Skin epidermis (tissue), 12 donors: ENCODE measurements at regions not wholly inside any gene's neighbourhood (a gene's known extent, or its start where the extent isn't known, plus 50 kb on each side); places are given as distances from the start of the nearest gene placed in this dataset.

Experiments used
- H3K27ac ChIP-seq, 21 experiments: fragments of 200-600 bp; sonication (generic) in 11 of 21; one replicate each; pipeline ENCODE4 v1.5.0; 2020; ENCODE audit warnings: mild to moderate bottlenecking in 3 of 21, inconsistent platforms in 2 of 21, moderate library complexity in 2 of 21
- H3K4me3 ChIP-seq, 7 experiments: fragments of 200-600 bp; sonication (generic) in 2 of 7; one replicate each; pipeline ENCODE4 v1.5.0; 2020; ENCODE audit warnings: inconsistent platforms in 2 of 7, mild to moderate bottlenecking in 2 of 7, moderate library complexity in 1 of 7

GRCh38 chr10:10368951-10369576 is 648.6 kb upstream of the CELF2 start:
- Histone ChIP-seq H3K4me3 (no peak overlapping the region), H3K27ac (no peak overlapping the region)

GRCh38 chr10:10385831-10386230 is 631.8 kb upstream of the CELF2 start:
- no peak overlapping the region for H3K27ac ChIP-seq
- H3K4me3 ChIP-seq: no peak overlapping the region

GRCh38 chr10:10389182-10389581 is 628.5 kb upstream of the CELF2 start:
- H3K4me3 ChIP-seq: no peak overlapping the region
- H3K27ac ChIP-seq: no peak overlapping the region

GRCh38 chr10:10392511-10392910 is 625.2 kb upstream of the CELF2 start:
- no peak overlapping the region for H3K4me3 ChIP-seq
- H3K27ac ChIP-seq: no peak overlapping the region

GRCh38 chr10:10394933-10395658 is 622.6 kb upstream of the CELF2 start:
- H3K27ac ChIP-seq: no peak overlapping the region
- H3K4me3 ChIP-seq: no peak overlapping the region

GRCh38 chr10:10396601-10397000 is 621.1 kb upstream of the CELF2 start:
- Histone ChIP-seq H3K27ac (no peak overlapping the region), H3K4me3 (no peak overlapping the region)

GRCh38 chr10:10397906-10398305 is 619.8 kb upstream of the CELF2 start:
- H3K27ac ChIP-seq: no peak overlapping the region
- H3K4me3 ChIP-seq: no peak overlapping the region

- no peak overlapping the region for H3K4me3 ChIP-seq
- no peak overlapping the region for H3K27ac ChIP-seq
Measured at GRCh38 chr10:10403762-10404161, 613.9 kb upstream of the CELF2 start.

GRCh38 chr10:10417671-10418070 is 600.0 kb upstream of the CELF2 start:
- H3K27ac ChIP-seq: no peak overlapping the region
- H3K4me3 ChIP-seq: no peak overlapping the region

- Histone ChIP-seq H3K27ac (no peak overlapping the region), H3K4me3 (no peak overlapping the region)
Measured at GRCh38 chr10:10418387-10418786, 599.3 kb upstream of the CELF2 start.

- Histone ChIP-seq H3K27ac (no peak overlapping the region), H3K4me3 (no peak overlapping the region)
Measured at GRCh38 chr10:10421071-10421470, 596.6 kb upstream of the CELF2 start.

GRCh38 chr10:10431422-10432066 is 586.1 kb upstream of the CELF2 start:
- H3K27ac ChIP-seq: no peak overlapping the region
- no peak overlapping the region for H3K4me3 ChIP-seq

- Histone ChIP-seq H3K4me3 (no peak overlapping the region), H3K27ac (no peak overlapping the region)
Measured at GRCh38 chr10:10432296-10433035, 585.2 kb upstream of the CELF2 start.

- Histone ChIP-seq H3K27ac (no peak overlapping the region), H3K4me3 (no peak overlapping the region)
Measured at GRCh38 chr10:10434312-10434711, 583.4 kb upstream of the CELF2 start.

GRCh38 chr10:10437886-10438285 is 579.8 kb upstream of the CELF2 start:
- Histone ChIP-seq H3K4me3 (no peak overlapping the region), H3K27ac (no peak overlapping the region)

GRCh38 chr10:10438335-10439100 is 579.2 kb upstream of the CELF2 start:
- Histone ChIP-seq H3K27ac (no peak overlapping the region), H3K4me3 (no peak overlapping the region)

- no peak overlapping the region for H3K27ac ChIP-seq
- no peak overlapping the region for H3K4me3 ChIP-seq
Measured at GRCh38 chr10:10456856-10457255, 560.8 kb upstream of the CELF2 start.

GRCh38 chr10:10460451-10460850 is 557.2 kb upstream of the CELF2 start:
- no peak overlapping the region for H3K27ac ChIP-seq
- H3K4me3 ChIP-seq: no peak overlapping the region

- Histone ChIP-seq H3K27ac (no peak overlapping the region), H3K4me3 (peak overlapping the region in 1 of 7 experiments; percentile 8)
Measured at GRCh38 chr10:10462151-10462941, 555.3 kb upstream of the CELF2 start.
